ENCODE measurements at regions not wholly inside any gene's neighbourhood (a gene's known extent, or its start where the extent isn't known, plus 50 kb on each side); places are given as distances from the start of the nearest gene placed in this dataset.
"Not testable (repeated sequence)": the region's sequence is repeated elsewhere in the genome, so short reads cannot be mapped to it uniquely, and the experiment has no call there.

DNA sequence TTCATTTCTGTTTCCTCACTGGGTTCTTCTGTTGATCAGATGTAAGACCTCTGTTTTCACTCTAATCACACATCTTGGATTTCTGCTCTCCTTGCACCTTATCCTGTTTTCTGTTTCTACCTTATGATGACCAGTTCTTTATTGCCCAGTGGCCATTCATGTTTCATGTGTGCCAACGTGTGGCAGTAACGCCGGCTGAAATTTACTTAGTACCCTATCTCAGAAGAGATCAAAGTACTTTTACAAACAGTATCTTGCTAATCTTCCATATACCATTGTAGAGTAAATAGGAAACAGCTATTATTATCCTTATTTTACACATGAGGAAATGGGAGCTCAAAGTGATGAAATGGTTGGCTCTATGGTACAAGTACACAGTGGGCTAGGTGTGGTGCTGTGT is 74.0 kb downstream of the GATA3 start:
- no peak for DNase-seq

DNA sequence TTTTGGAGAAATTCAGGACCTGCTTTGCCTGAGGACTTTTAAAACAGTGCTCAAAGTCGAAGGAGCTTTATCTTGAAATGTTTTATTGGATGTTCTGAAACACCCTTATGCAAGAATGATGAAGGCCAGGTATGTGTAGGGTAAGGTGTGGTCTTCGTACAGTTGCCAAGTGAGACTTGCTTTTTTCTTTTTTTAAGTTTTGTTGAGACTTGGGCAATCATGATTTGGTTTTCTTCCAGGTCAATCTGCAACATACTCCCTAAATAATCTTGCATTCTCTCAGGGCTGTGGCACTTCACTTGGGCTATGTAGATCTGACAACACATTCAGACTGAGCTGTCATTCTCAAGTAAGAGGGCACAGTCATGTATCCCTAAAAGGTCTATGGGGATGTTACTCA is 75.0 kb downstream of the GATA3 start:
- DNase-seq, result no peak

DNA sequence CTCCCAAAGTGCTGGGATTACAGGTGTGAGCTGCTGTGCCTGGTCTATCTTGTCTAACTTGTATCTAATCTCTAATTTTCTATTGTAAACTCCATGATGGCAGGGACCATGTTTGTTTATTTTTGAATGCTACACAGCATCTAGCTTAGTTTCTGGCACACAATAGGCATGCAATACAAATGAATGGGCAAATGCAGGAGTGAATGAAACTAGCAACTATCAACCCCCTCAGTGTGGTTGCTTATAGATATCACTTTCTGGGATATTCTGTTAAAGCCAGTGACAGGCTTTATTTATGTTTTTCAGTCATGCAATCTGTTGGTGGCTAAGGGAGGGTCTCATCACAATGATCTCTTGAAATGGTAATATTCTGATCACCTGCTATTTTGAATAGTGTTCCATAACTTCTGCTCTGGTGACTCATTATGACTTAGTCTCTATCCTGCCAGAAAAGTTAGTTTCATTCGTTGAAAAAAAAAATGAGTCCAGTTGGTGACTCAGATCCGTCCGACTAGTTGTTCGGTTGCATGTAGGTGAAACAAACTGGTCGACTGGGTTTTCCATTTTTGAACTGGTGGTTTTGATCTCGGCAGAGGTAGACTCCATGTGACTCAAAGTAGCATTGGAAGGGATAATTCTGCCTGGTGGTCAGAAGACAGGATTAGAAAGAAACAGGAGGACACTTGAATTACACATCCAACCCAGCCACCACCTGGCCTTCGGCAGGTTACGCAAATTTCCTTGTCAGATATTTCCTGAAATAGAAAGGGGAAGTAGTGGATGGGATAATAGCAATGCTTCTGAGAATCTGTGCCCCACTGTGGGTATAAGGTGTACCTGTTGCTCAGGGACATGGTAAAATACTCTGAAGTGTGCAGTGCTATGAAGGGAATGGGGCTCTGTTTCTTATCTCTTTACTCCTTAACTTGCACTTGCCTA is 76.8 kb downstream of the GATA3 start:
- DNase-seq, result no peak

DNA sequence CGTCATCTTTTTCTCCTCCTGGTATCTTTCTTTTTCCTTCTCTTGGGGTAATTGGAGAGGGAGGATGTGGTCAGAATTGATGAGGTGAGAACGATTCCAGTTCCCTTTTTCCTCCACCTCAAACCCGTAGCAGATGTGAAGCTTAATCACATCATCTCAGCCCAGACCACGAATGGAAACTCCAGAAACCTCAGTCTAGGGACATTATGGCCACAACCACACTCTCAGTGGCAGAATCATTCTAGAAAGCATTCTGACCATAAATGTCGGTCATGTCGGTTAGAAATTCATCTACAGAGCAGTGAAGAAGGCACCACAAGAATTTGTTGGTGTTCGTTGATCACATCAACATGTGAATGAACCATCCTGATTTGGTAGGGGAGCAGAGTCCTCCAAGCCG is 78.7 kb downstream of the GATA3 start:
- no peak for DNase-seq

- DNase-seq, result no peak
Observed at GRCh38 chr10:8136736-8137135, 82.2 kb downstream of the GATA3 start.

DNA sequence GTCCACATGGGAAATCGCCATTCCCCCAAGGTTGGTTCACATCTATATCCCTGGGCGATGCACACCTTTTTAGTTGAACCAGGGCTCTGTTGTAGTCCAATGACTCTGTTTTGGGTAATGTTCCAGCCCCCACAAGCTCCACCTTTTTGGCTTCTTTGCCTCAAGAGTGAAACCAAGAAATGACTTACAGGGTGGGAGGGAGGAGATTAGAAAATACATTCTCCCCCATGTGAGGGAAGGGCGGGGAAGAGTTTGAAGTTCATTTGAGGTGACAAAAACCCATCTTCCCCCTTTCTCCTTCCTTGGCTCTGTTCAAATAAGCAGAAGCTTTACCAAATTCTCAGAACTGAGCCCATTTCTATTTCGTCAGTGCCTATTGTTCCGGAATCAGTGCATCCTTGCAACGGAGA is 82.8 kb downstream of the GATA3 start:
- DNase-seq, result no peak

- DNase-seq, result peak in 2 of 58 donors; percentile 4 to 7
Observed at GRCh38 chr10:8137726-8138125, 83.2 kb downstream of the GATA3 start.

GRCh38 chr10:8138471-8138870 is 84.0 kb downstream of the GATA3 start:
- DNase-seq, result peak in 1 of 58 donors; percentile 14

GRCh38 chr10:8144496-8144895 is 90.0 kb downstream of the GATA3 start:
- no peak for DNase-seq

DNA sequence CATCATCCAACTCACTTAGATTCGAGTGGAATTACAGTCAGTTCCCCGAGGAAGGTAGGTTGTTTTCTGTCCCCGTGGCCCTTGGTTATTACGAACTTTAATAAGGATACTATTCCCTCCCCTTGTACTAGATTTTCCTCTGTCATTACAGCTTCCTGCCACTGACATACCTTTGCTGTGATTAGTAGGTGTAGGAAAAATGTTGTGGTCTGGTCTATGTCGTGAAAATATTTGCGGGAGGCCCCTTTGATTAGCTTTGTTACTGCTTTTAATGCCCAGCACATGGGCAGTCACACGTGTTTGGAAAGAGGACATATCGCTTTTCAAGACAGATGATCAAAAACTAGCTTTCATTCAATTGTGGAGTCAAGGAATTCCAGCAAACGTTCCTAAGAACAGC is 92.2 kb downstream of the GATA3 start:
- no peak for DNase-seq

DNA sequence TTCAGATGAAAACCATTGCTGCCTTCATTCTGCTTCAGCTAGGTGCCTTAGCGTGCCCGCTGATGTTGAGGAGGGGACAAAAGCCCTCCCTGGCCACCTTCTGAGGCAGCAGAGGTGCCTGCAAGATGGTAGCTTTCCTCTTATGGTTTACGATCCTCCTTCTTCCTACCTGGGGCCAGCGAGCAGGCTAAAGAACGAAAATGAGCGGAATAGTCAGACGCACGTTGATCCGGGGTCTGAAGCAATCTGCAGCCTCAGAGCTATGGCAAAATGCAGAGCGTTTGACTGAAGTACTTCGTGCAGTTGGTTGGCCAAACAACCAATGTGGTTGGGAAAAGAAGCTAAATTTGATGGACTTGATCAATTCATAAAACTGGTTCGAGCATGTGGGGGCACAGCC is 95.5 kb downstream of the GATA3 start:
- DNase-seq, result no peak

DNA sequence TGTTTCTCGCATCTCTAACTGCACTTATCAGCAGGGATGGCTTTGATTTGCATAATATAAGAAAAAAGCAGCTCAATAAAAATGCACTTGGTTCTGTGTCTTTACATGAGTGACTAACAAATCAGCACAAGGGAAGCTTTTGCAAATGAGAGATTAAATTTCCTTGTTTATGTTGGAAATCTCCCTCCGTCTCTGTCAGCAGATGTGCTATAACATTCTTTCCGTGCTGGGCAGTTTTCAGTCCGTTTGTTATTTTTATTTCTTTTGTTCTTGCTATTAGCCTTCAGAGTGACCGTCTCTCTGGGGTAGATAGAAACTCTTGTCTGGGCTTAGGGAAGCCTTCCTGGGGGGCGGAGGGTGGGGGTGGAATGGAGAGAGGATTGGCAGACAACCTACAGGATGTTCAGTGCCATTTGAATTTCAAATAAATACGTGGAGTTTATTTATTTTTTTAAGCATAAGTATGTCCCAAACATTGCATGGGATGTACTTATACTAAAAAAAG is 96.0 kb downstream of the GATA3 start:
- no peak for DNase-seq

GRCh38 chr10:8151086-8151485 is 96.6 kb downstream of the GATA3 start:
- DNase-seq, result no peak

DNA sequence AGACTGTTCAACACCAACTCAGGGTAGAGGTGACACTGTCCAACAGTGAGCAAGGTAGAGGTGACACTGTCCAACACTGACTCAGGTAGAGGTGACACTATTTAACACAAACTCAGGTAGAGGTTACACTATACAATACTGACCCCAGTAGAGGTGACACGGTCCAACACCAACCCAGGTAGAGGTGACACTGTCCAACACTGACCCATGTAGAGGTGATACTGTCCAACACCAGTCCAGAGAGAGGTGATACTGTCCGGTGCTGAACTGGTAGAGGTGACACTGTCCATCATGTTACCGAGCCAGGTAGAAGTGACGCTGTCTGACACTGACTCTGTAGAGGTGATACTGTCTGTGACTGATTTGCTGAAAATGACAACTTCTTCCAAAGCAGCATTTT is 102.4 kb downstream of the GATA3 start:
- no peak for DNase-seq

DNA sequence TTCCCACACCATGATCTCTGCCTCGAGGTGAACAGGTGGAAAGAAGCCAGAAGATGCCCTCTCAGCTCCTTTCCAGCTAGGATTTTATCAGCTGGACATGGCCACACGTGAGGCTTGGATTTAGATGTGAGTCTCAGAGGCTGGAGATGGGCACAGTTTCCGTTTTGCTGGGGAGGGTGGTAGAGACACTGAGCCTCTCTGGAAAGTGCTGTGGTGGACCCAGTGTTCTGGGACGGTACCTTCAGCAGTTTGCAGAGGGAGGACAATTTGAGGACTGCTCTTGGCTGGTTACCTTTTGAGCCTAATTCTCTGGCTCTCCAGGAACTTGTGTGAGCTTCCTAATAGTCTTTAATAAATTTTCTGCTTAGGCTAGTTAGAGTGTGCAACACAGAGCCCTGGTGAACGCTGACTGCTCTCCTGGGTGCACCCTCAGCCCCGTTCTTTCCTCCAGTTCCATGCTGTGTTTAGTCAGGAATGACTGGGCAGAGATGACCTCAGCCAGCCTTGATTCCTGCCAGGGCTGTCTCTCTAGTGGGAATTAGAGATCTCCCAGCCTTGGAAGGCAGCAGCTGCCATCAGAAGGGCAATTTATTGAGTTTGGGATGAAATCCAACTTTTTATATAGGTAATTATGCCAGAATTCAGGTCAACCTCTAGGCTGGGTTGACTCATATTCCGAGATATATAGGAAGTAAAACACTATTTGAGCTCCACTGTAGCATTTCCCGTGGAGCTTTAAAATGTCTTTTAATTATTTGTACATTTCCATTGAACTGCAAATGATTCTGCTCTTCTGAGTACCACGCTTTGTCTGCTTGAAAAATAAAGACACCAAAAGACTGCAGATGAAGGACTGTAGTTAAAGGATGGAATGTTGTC is 103.9 kb downstream of the GATA3 start:
- no peak for DNase-seq

DNA sequence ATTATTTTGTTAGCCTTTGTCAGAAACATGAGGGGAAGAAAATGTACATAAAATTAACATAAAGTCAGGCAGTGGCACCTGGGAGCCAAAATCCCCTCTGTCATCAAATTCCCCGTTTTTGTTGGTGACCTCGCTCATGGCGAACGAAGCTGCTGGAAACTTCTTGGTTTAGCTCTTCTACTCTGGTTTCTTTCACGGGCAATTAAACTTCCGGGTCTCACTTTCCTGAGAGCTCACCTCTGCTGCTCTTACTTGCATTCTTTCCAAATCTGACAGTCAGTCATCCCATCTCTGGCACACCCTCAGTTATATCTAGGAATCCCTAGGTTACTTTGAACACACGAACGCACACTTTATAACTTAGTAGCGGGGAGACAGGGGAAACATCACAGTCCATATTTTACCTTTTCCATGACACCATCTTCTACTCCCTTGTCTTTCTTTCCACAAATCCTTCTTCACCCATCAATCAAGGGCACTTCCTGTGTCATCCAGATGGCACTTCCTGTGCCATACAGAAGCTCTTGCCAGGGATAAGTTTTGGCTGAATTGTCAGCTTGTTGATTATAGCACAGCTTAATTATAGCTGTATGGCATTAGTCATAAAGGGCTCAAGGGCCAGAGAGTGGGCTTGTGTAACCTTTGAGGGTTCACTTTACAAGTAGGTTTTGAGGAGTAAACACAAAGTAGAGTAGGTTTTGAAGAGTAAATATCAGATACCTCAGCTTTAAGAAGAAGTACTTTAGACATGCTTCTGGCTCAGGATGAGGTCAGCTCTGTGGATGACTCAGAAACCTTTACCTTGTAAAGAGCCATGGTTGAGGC is 105.1 kb downstream of the GATA3 start:
- no peak for DNase-seq

GRCh38 chr10:8163824-8164223 is 109.3 kb downstream of the GATA3 start:
- no peak for DNase-seq

GRCh38 chr10:8164640-8165039 is 110.2 kb downstream of the GATA3 start:
- DNase-seq, result not testable (repeated sequence)

- DNase-seq, result no peak
Observed at GRCh38 chr10:8168836-8169235, 114.3 kb downstream of the GATA3 start.

DNA sequence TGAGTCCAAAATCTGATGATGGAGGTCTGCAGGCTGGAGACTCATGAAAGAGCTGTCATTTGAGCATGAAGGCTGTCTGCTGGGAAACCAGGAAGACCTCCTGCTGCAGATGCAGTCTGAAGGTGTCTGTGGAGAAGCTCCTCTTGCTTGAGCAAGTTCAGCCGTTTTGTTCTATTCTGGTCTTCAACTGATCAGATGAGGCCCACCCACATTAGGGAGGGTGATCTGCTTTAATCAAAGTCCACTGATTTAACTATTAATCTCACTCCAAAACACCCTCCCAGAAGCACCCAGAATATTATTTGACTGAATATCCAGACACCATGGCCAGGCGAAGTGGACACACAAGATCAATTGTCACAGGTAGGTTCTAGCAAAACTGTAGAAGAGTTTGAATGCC is 116.5 kb downstream of the GATA3 start:
- DNase-seq, result no peak

GRCh38 chr10:8172604-8173003 is 118.1 kb downstream of the GATA3 start:
- no peak for DNase-seq
